Activated T-cell treated with anti-CD3 and anti-CD28 coated beads, Interleukin-2, amount 50 U/mL, for 72 hours (primary cell): ENCODE measurements at regions not wholly inside any gene's neighbourhood (a gene's known extent, or its start where the extent isn't known, plus 50 kb on each side); places are given as distances from the start of the nearest gene placed in this dataset.
"Not testable (repeated sequence)": the region's sequence is repeated elsewhere in the genome, so short reads cannot be mapped to it uniquely, and the experiment has no call there.

Experiments
- ATAC-seq, 2 donors: fragments of 150-1000 bp; cut with Tn5 transposase; replicated peaks in 1 of 2; 2 replicates each; pipeline ENCODE4 v1.10.0; 2021; ENCODE audit warnings: moderate library complexity in 2 of 2, mild to moderate bottlenecking in 1 of 2
- DNase-seq, 2 donors: peaks; one replicate each; pipeline ENCODE4 v3.0.0; 2021 to 2022; ENCODE audit warnings: mixed read lengths in 1 of 2
- H3K27ac Mint-ChIP-seq: one replicate; pipeline ENCODE4 v1.8.0; 2022; ENCODE audit warnings: mild to moderate bottlenecking, moderate library complexity, mixed read lengths
- H3K27me3 Mint-ChIP-seq: one replicate; pipeline ENCODE4 v1.8.0; 2022; ENCODE audit warnings: low read depth, mixed read lengths
- H3K36me3 Mint-ChIP-seq, 2 donors: one replicate each; pipeline ENCODE4 v1.8.0; 2022; ENCODE audit warnings: mixed read lengths in 2 of 2, mild to moderate bottlenecking in 1 of 2; ENCODE audit not compliant: insufficient read depth in 2 of 2
- H3K4me1 Mint-ChIP-seq: one replicate; pipeline ENCODE4 v1.8.0; 2022; ENCODE audit warnings: low read depth, mixed read lengths
- H3K4me3 Mint-ChIP-seq, 2 donors: one replicate each; pipeline ENCODE4 v1.8.0; 2022; ENCODE audit warnings: mild to moderate bottlenecking in 2 of 2, mixed read lengths in 2 of 2, moderate library complexity in 2 of 2
- H3K9me3 Mint-ChIP-seq, 2 donors: one replicate each; pipeline ENCODE4 v1.8.0; 2022; ENCODE audit warnings: mixed read lengths in 2 of 2

DNA sequence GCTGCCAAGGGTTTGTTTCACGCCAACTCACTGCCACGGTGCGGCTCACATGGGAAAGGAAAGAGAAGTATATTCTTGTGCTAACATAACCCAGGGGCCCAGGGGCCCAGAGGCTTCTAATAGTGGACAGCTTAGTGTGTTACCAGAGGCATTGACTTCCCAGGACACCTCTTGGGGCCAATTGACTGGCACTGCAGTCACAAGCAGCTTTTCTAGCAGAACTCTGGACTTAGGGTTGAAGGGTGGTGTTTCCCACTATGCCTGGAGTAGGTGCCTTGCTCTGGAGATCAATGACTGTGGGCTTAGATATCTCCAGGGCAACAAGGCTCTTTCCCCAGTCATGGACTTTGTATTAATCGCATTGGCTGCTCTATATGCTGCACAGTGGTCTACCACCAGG is 172.7 kb upstream of the KBTBD8 start:
- H3K27me3 Mint-ChIP-seq, result no peaks in the 10 kb centered on the region
- H3K9me3 Mint-ChIP-seq, result no peaks in the 10 kb centered on the region
- no peak overlapping the region for H3K27ac Mint-ChIP-seq
- ATAC-seq (no peak), DNase-seq (no peak)
- H3K4me1 Mint-ChIP-seq, result no peaks in the 10 kb centered on the region
- H3K36me3 Mint-ChIP-seq, result no peaks in the 10 kb centered on the region
- no peak overlapping the region for H3K4me3 Mint-ChIP-seq

DNA sequence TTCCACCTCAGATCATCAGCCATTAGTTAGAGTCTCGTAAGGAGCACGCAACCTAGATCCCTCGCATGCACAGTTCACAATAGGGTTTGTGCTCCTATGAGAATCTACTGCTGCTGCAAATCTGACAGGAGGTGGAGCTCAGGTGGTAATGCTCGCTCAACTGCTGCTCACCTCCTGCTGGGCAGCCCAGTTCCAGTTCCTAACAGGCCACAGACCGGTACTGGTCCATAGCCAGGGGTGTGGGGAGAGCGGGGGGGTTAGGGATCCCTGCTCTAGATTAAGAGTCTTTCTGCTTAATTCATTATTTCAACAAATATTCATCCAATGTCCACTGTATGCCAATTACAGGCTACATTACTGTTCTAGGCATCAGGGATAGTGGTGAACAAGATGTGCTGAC is 170.4 kb upstream of the KBTBD8 start:
- no peak for ATAC-seq
- DNase-seq, result no peak
- H3K4me1 Mint-ChIP-seq, result no peaks in the 10 kb centered on the region
- H3K4me3 Mint-ChIP-seq, result no peak overlapping the region
- H3K27me3 Mint-ChIP-seq, result no peaks in the 10 kb centered on the region
- no peaks in the 10 kb centered on the region for H3K36me3 Mint-ChIP-seq
- no peaks in the 10 kb centered on the region for H3K9me3 Mint-ChIP-seq
- no peak overlapping the region for H3K27ac Mint-ChIP-seq

DNA sequence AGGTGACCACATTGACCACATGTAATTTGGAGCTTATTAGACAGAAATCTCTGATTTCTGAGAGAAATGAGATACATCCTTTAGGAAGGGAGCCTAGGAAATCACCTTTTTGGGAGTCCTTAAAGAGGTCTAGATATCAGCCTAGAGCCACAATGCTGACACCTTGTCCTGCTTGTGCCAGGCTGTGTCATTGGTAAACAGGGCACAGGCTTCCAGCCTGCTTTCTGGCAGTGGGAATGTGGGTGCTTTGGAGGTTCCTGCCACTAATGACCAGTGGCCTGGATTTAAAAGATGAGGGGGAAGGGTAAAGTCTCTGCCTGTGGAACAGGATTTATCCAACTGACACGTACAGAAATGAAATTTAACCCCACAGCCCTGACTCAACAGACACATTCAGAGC is 169.8 kb upstream of the KBTBD8 start:
- ATAC-seq (no peak), DNase-seq (no peak)
- no peak overlapping the region for H3K27ac Mint-ChIP-seq

DNA sequence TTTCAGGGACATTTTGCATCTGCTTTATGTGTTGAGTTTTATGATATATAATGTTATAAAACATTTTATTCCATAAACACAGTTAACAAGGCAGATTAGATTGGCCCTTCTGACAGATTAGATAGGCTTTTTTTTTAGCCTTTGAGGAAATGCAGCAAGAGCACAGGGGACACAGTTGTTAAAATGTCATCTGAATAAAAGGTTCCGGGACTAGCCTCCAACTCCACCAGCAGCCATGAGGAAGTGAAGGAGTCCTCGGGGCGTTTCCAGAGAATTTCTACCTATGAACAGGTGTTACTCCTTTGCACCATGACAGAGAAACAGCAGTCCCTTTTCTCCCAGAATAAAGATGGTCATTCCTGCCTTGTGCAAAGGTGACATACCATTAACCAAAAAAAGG is 167.8 kb upstream of the KBTBD8 start:
- no peaks in the 10 kb centered on the region for H3K4me1 Mint-ChIP-seq
- no peak overlapping the region for H3K4me3 Mint-ChIP-seq
- no peak for ATAC-seq
- no peaks in the 10 kb centered on the region for H3K9me3 Mint-ChIP-seq
- no peaks in the 10 kb centered on the region for H3K36me3 Mint-ChIP-seq
- H3K27me3 Mint-ChIP-seq, result peaks cover 8% of the 10 kb centered on the region
- H3K27ac Mint-ChIP-seq, result no peak overlapping the region
- DNase-seq, result no peak

More for the DNA sequence above, 169.8 kb upstream of the KBTBD8 start:
- peaks cover 2% of the 10 kb centered on the region for H3K27me3 Mint-ChIP-seq
- no peaks in the 10 kb centered on the region for H3K36me3 Mint-ChIP-seq
- no peaks in the 10 kb centered on the region for H3K4me1 Mint-ChIP-seq
- H3K4me3 Mint-ChIP-seq, result no peak overlapping the region
- H3K9me3 Mint-ChIP-seq, result no peaks in the 10 kb centered on the region

DNA sequence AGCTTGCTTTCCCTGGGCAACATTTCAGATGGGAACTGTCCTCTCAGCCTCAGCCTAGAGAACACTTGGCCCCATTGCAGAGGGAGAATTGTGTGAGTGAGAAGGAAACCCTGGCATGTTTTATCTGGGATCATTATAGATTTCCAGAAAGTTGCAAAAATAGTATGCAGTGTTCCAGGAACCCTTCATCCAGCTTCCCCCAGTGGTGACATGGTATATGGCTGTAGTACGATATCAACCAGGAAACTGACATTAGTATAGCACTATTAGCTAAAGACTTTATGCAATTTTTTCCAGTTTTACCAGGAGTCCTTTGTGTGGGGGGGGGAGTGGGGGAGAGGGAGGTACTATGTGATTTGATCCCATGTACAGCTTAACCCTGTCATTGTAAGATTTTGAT is 166.2 kb upstream of the KBTBD8 start:
- DNase-seq (no peak), ATAC-seq (no peak)
- peaks cover 8% of the 10 kb centered on the region for H3K27me3 Mint-ChIP-seq
- H3K27ac Mint-ChIP-seq, result no peak overlapping the region
- no peaks in the 10 kb centered on the region for H3K4me1 Mint-ChIP-seq
- H3K9me3 Mint-ChIP-seq, result no peaks in the 10 kb centered on the region
- no peaks in the 10 kb centered on the region for H3K36me3 Mint-ChIP-seq
- H3K4me3 Mint-ChIP-seq, result no peak overlapping the region

DNA sequence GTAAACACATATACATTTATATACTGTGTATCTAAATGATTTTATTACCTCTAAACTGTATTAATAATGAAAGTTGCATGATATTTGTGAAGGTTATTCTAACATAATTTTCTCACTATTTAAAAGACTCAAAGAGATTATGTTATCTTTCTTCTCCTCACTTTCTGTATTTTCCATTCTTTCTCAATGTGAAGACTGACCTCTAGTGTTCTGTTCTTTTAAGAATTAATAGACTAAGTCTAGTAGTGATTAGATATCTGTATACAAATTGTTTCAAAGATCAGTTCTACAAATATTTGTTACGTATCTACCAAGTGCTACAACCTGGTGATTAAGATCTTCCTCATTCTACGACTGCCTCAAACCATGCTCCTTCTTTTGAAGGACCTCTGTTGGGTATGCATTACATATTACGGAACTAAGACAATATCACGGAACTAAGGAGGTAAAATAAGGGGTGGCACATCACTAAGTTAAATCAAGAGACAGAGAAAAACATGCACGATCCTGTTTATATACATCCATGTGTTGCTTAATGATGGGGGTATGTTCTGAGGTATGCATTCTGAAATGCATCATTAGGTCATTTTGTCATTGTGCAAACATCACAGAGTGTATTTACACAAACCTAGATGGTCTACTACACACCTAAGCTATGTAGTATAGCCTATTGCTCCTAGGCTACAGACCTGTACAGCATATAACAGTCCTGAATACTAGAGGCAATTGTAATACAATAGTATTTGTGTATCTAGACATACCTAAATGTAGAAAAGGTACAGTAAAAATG is 161.5 kb upstream of the KBTBD8 start:
- Mint-ChIP-seq H3K36me3 (no peaks in the 10 kb centered on the region), H3K4me3 (no peak overlapping the region), H3K4me1 (no peaks in the 10 kb centered on the region), H3K9me3 (no peaks in the 10 kb centered on the region), H3K27me3 (peaks cover 8% of the 10 kb centered on the region), H3K27ac (no peak overlapping the region)
- DNase-seq, result no peak
- no peak for ATAC-seq

DNA sequence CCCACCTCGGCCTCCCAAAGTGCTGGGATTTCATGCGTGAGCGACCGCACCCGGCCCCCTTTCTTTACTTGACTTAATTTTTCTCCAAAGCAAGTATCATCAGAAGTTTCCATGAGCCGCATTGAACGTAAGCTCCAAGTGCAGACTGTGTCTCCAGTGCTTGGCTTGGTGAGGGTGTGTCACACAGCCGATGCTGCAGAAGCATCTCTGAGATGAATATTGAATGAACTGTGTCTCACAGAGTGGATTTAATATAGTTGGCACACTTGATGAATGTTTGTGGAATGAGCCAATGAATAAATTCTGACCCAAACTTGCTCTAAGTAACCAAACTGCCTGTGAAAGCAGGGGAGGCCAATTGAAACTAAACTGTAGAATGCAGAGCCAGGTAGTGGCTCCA is 159.4 kb upstream of the KBTBD8 start:
- Mint-ChIP-seq H3K4me1 (no peaks in the 10 kb centered on the region), H3K27ac (no peak overlapping the region), H3K27me3 (peaks cover 2% of the 10 kb centered on the region), H3K9me3 (no peaks in the 10 kb centered on the region), H3K4me3 (no peak overlapping the region), H3K36me3 (no peaks in the 10 kb centered on the region)
- DNase-seq (no peak), ATAC-seq (no peak)

DNA sequence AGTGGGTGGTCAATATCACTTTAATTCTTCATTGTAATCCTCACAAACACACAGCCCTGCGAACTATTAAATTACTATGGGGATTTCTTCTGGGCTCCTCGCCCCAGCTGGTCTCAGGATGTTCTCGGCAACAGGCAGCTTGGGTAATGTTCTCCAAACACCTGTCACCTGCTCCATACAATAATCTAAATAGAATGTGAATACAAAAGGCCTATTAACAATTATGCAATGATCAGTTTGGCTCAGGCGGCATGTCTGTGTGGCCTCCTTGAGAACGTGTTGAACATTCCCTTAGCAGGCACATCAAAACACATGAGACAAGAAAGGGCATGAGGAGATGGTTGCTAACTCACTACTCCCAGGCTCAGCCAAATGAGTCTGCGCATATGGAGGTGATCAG is 158.6 kb upstream of the KBTBD8 start:
- no peak for DNase-seq
- Mint-ChIP-seq H3K9me3 (peaks cover 0 to 2% of the 10 kb centered on the region in 2 donors), H3K4me3 (no peak overlapping the region), H3K27ac (no peak overlapping the region), H3K27me3 (no peaks in the 10 kb centered on the region), H3K4me1 (no peaks in the 10 kb centered on the region), H3K36me3 (no peaks in the 10 kb centered on the region)
- ATAC-seq, result no peak

DNA sequence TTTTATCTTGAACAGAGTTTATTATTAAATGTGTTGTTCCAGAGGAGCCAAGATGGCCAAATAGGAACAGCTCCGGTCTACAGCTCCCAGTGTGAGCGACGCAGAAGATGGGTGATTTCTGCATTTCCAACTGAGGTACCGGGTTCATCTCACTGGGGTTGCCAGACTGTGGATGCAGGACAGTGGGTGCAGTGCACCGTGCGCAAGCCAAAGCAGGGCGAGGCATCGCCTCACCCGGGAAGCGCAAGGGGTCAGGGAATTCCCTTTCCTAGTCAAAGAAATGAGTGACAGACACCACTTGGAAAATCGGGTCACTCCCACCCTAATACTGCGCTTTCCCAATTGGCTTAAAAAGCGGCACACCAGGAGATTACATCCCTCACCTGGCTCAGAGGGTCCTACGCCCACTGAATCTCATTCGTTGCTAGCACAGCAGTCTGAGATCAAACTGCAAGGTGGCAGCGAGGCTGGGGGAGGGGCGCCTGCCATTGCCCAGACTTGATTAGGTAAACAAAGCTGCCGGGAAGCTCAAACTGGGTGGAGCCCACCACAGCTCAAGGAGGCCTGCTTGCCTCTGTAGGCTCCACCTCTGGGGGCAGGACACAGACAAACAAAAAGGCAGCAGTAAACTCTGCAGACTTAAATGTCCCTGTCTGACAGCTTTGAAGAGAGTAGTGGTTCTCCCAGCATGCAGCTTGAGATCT is 155.2 kb upstream of the KBTBD8 start:
- H3K27me3 Mint-ChIP-seq, H3K9me3 Mint-ChIP-seq, ATAC-seq, H3K27ac Mint-ChIP-seq, H3K4me3 Mint-ChIP-seq, H3K4me1 Mint-ChIP-seq, H3K36me3 Mint-ChIP-seq, DNase-seq: not testable (repeated sequence)

DNA sequence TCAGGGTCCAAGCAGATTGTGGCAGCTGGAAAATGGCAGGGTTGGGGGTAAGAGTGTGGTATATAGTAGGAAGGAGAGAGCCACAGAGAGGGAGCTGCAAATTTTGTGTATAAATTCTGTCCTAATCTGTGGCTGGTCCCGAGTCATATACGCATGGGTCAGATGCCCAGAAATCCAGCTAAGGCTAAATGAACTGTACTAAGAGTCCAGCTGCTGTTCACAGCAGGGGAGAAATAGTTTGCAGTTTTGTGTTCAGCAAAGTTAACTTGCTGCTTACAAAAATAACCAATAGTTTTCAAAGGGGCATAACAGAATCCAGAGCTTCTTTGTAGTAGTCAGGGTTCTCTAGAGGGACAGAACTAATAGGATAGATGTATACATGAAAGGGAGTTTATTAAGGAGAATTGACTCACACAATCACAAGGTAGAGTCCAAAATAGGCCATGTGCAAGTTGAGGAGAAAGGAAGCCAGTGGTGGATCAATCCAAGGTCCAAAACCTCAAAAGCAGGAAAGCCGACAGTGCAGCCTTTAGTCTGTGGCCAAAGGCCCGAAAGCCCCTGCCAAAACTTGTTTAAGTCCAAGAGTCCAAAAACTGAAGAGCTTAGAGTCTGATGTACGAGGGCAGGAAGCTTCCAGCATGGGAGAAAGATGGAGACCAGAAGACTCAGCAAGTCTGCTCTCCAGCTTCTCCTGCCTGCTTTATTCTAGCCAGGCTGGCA is 146.1 kb upstream of the KBTBD8 start:
- DNase-seq (no peak), ATAC-seq (no peak)
- Mint-ChIP-seq H3K4me3 (no peak overlapping the region), H3K4me1 (no peaks in the 10 kb centered on the region), H3K36me3 (peaks cover 0 to 2% of the 10 kb centered on the region in 2 donors), H3K27ac (no peak overlapping the region), H3K9me3 (peaks cover 0 to under 1% of the 10 kb centered on the region in 2 donors), H3K27me3 (peaks cover 7% of the 10 kb centered on the region)

DNA sequence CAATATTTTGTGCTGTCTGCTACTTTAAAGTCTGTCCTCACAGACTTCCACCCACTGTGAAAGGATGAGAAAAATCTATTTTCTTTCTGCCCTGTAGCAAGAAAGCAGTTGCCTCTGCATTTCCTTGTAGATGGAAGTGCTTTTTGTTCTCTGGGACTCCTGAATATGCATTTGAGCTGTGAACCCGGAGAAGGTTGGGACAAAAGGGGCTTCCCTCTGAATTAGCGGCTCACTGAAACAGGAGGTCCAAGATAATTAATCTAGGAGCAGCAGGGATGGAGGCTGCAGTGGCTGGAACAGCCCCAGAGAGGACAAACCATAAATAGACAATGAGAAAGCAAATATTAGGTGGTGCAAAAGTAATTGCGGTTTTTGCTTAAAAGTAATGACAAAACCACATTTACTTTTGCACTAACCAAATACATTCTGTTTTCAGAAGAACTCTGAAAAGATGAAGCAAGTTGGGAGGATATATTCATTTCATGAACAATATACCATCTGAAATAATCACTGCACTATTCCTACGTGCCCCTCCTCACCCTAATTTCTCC is 143.4 kb upstream of the KBTBD8 start:
- Mint-ChIP-seq H3K27me3 (peaks cover 7% of the 10 kb centered on the region), H3K4me1 (no peaks in the 10 kb centered on the region), H3K27ac (no peak overlapping the region), H3K4me3 (no peak overlapping the region), H3K36me3 (no peaks in the 10 kb centered on the region), H3K9me3 (no peaks in the 10 kb centered on the region)
- DNase-seq (no peak), ATAC-seq (no peak)

DNA sequence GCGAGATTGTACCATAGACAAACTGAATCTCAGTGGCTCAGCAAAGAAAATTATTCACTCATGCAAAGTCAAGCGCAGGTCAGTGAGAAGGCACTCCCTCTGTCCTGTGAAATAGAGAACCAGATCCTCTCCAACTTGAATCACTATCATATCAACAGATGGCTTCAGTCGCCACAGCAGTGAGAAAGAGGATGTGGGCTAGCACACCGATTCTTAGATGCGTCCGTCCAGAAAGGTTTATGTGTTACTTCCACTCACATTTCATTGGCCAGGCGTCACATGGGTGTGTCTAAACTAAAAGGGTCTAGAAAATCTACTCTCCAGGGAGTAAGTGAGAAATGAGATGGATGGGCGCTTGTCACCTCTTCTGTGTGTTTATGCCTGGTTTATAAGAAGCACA is 141.6 kb upstream of the KBTBD8 start:
- DNase-seq, result no peak
- Mint-ChIP-seq H3K9me3 (no peaks in the 10 kb centered on the region), H3K27me3 (peaks cover 7% of the 10 kb centered on the region)

DNA sequence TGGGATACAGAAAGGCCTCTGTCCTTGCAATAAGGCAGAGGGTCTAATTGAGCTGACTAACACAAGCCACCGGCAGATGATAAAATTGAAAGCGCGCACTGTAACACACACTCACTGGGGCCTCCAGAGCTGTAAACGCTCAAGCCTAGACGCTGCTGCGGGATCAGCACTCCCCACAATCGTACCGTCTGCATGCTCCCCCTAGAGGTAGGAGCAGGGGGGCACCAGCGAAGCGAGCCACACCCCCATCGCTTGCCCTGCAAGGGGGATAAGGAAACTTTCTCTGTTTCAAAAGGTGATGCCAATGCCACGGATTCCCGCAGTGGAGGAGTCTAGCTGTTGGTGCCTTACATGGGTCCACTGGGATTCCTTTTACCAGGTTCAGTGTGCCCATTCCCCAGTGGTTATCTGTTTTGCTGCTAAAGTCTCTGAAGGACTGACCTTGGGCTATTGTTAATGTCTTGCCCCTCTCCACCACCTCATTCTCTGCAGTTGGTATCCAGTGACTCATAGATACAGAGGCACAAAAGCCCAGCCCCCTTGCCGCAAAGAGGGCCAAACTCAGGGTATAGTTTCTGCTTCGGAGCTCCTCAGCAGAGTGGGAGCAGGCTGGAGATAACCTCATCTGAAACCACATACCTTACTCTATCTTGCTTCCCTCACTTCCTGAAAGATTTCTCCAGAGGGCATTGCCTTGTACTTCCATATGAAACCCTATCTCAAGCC is 139.3 kb upstream of the KBTBD8 start:
- no peaks in the 10 kb centered on the region for H3K36me3 Mint-ChIP-seq
- ATAC-seq (no peak), DNase-seq (no peak)
- no peak overlapping the region for H3K27ac Mint-ChIP-seq
- peaks cover 7% of the 10 kb centered on the region for H3K27me3 Mint-ChIP-seq
- no peaks in the 10 kb centered on the region for H3K9me3 Mint-ChIP-seq
- H3K4me1 Mint-ChIP-seq, result no peaks in the 10 kb centered on the region
- H3K4me3 Mint-ChIP-seq, result no peak overlapping the region

More for the DNA sequence above, 141.6 kb upstream of the KBTBD8 start:
- Mint-ChIP-seq H3K27ac (no peak overlapping the region), H3K4me3 (no peak overlapping the region), H3K4me1 (no peaks in the 10 kb centered on the region), H3K36me3 (no peaks in the 10 kb centered on the region)
- no peak for ATAC-seq
